Smooth muscle cell (in vitro differentiated cells): ENCODE measurements at regions not wholly inside any gene's neighbourhood (a gene's known extent, or its start where the extent isn't known, plus 50 kb on each side); places are given as distances from the start of the nearest gene placed in this dataset.

Experiments
- DNase-seq: peaks from one replicate; lab custom pipeline; 2025; ENCODE audit not compliant: unreplicated experiment; lab: John Stamatoyannopoulos, UW
- H2AFZ ChIP-seq: fragments of 200-600 bp; sonication (generic); 2 replicates; pipeline ENCODE4 v1.6.0; 2016; ENCODE audit warnings: antibody characterized with exemption, low read depth, mild to moderate bottlenecking
- H3F3A ChIP-seq: fragments of 200-600 bp; sonication (generic); 2 replicates; pipeline ENCODE4 v1.6.0; 2017; ENCODE audit warnings: antibody characterized with exemption, low read depth
- H3K27ac ChIP-seq: fragments of 200-600 bp; sonication (generic); 2 replicates; pipeline ENCODE4 v1.5.1; 2016; ENCODE audit warnings: low read depth, mild to moderate bottlenecking
- H3K27me3 ChIP-seq: fragments of 200-600 bp; sonication (generic); 2 replicates; pipeline ENCODE4 v1.6.1; 2016; ENCODE audit warnings: low read depth, mild to moderate bottlenecking
- H3K36me3 ChIP-seq: fragments of 200-600 bp; sonication (generic); 2 replicates; pipeline ENCODE4 v1.5.1; 2016; ENCODE audit warnings: low read depth
- H3K4me1 ChIP-seq: fragments of 200-600 bp; sonication (generic); 2 replicates; pipeline ENCODE4 v1.5.1; 2016; ENCODE audit warnings: low read depth
- H3K4me2 ChIP-seq: fragments of 200-600 bp; sonication (generic); 2 replicates; pipeline ENCODE4 v1.6.0; 2016; ENCODE audit warnings: mild to moderate bottlenecking
- H3K4me3 ChIP-seq: fragments of 200-600 bp; sonication (generic); 2 replicates; pipeline ENCODE4 v1.5.1; 2016; ENCODE audit warnings: mild to moderate bottlenecking
- H3K79me2 ChIP-seq: fragments of 200-600 bp; sonication (generic); 2 replicates; pipeline ENCODE4 v1.6.0; 2016; ENCODE audit warnings: low read depth, mild to moderate bottlenecking
- H3K9ac ChIP-seq: fragments of 200-600 bp; sonication (generic); 2 replicates; pipeline ENCODE4 v1.6.0; 2016; ENCODE audit warnings: low read depth
- H3K9me3 ChIP-seq: fragments of 200-600 bp; sonication (generic); replicated peaks from 2 replicates; pipeline ENCODE4 v1.5.1; 2016; ENCODE audit warnings: low read depth
- H4K20me1 ChIP-seq: fragments of 200-600 bp; sonication (generic); 2 replicates; pipeline ENCODE4 v1.6.0; 2016; ENCODE audit warnings: low read depth
- WGBS: methylation state at CpG from one replicate; pipeline ENCODE4 v1.1.7; 2016; ENCODE audit warnings: low lambda C conversion rate; 5-methylcytosine and 5-hydroxymethylcytosine counted together
- TF ChIP-seq, protein P1 (sequence below): fragments of 200-600 bp; sonication (generic); IDR thresholded peaks from 2 replicates; pipeline ENCODE4 v1.5.1; 2017; ENCODE audit warnings: borderline replicate concordance, mild to moderate bottlenecking, antibody characterized with exemption; ENCODE audit not compliant: insufficient read depth, poor library complexity, severe bottlenecking

DNA sequence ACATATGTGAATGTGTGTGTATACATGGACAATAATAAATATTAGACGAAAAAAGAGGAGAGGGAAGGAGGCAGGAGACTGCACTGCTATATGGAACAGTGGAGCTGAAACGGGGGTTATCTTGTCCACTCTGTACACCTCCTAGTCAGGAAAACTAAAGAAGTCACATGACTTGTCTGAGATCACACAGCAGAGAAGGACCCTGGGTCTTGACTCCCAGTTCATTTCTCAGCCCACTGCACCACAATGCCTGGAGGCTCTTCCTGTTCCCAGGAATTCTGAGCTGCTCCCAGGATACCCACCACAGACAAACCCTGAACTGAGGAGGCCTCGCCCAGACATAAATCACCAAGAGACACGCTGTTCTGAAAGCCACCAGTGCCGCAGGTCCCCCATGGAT, 349.6 kb downstream of the CTTN start:
- TF ChIP-seq, protein P1, sequence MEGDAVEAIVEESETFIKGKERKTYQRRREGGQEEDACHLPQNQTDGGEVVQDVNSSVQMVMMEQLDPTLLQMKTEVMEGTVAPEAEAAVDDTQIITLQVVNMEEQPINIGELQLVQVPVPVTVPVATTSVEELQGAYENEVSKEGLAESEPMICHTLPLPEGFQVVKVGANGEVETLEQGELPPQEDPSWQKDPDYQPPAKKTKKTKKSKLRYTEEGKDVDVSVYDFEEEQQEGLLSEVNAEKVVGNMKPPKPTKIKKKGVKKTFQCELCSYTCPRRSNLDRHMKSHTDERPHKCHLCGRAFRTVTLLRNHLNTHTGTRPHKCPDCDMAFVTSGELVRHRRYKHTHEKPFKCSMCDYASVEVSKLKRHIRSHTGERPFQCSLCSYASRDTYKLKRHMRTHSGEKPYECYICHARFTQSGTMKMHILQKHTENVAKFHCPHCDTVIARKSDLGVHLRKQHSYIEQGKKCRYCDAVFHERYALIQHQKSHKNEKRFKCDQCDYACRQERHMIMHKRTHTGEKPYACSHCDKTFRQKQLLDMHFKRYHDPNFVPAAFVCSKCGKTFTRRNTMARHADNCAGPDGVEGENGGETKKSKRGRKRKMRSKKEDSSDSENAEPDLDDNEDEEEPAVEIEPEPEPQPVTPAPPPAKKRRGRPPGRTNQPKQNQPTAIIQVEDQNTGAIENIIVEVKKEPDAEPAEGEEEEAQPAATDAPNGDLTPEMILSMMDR: no peak
- Histone ChIP-seq H3K4me3 (no peak overlapping the region), H3K79me2 (no peaks in the 10 kb centered on the region), H3K4me2 (no peak overlapping the region), H3K27ac (no peak overlapping the region), H3K27me3 (no peaks in the 10 kb centered on the region), H3F3A (peaks cover 5% of the 10 kb centered on the region), H3K9me3 (peaks cover 8% of the 10 kb centered on the region), H3K4me1 (peaks cover 2% of the 10 kb centered on the region), H3K36me3 (no peaks in the 10 kb centered on the region), H4K20me1 (no peaks in the 10 kb centered on the region), H3K9ac (no peak overlapping the region), H2AFZ (no peak overlapping the region)
- WGBS: 87% methylated on average over 5 of the region's 5 CpGs
- DNase-seq: no peak

DNA sequence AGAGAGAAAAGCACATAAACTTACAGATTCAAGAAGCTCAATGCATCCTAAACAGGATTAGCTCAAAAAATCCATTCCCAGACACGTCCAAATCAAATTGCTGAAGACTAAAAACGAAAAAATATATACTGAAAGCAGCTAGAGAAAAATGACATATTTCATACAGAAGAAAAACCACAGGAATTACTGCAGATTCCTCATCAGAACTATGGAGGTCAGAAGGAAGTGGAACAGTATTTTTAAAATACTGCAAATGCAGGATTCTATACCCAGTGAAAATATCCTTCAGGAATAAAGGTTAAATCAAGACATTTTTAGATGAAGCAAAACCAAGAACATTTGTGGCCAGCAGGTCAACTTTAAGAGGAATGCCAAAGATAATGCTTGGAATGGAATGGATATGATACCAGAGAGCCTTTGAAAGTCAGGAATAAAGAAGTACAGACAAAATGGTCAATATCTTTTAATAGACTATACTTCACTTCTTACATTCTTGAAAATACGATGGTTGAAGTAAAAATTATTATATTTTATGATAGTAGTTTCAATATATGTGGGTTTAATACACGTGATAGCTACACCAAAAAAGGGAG, 352.9 kb downstream of the CTTN start:
- Histone ChIP-seq H4K20me1 (no peaks in the 10 kb centered on the region), H3K36me3 (no peaks in the 10 kb centered on the region), H3K4me2 (no peak overlapping the region), H3K79me2 (no peaks in the 10 kb centered on the region), H3K4me3 (no peak overlapping the region), H3K9me3 (peaks cover 8% of the 10 kb centered on the region), H3K27me3 (no peaks in the 10 kb centered on the region), H3K9ac (no peak overlapping the region), H2AFZ (no peak overlapping the region), H3K4me1 (peaks cover 5% of the 10 kb centered on the region), H3F3A (peaks cover 5% of the 10 kb centered on the region), H3K27ac (no peak overlapping the region)
- TF ChIP-seq, protein P1: no peak
- no peak for DNase-seq
- WGBS: 67% methylated on average over 4 of the region's 4 CpGs

DNA sequence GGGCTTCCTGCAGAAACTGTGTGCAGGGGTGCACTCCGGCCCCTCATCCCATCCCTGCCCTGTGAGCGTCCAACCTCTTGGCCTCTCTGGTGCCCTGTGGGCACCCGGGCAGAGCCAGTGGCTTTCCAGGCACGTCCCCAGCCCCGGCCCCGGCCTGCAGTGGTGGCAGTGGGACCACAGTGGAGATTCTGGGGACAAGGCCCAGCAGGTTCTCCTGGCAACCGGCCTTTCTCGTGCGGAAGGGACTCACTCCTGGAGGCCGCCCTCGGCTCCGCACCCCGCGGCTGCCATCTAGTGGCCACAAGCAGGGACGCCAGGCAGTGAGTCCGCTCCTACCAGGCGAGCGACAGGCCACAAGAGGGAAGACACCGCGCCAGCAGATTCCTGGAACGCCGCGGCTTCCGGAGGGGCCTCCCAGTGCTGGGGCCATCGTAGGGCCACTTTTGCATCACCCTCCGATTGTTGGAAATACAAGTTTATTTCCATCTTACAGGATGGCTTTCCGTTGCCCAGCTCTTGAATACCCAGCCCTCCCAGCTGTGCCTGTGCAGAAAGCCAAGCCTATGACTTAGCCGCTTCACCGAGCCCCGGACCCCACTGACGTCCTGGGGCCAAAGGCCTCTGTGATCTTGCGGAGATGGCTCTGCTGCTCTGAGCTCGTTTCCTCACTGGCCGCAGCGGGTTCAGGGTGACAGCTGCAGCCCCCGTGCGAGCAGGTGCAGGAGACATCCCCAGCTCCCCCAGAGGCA, 357.3 kb downstream of the CTTN start:
- no peaks in the 10 kb centered on the region for H3K36me3 ChIP-seq
- no peaks in the 10 kb centered on the region for H3K79me2 ChIP-seq
- TF ChIP-seq, protein P1: peak; percentile 91
- H3K27me3 ChIP-seq: no peaks in the 10 kb centered on the region
- H3K27ac ChIP-seq: no peak overlapping the region
- no peak overlapping the region for H3K4me3 ChIP-seq
- peaks cover 8% of the 10 kb centered on the region for H3K9me3 ChIP-seq
- H3K4me2 ChIP-seq: peak overlapping the region; percentile 74
- peaks cover 5% of the 10 kb centered on the region for H3F3A ChIP-seq
- peak; percentile 38 for DNase-seq
- WGBS: 30% methylated on average over 37 of the region's 37 CpGs
- H4K20me1 ChIP-seq: no peaks in the 10 kb centered on the region
- H3K9ac ChIP-seq: no peak overlapping the region
- H2AFZ ChIP-seq: no peak overlapping the region
- peaks cover 5% of the 10 kb centered on the region for H3K4me1 ChIP-seq
